GM23338 (cell line): ENCODE measurements at regions not wholly inside any gene's neighbourhood (a gene's known extent, or its start where the extent isn't known, plus 50 kb on each side); places are given as distances from the start of the nearest gene placed in this dataset.

Experiments
- CREB1 ChIP-seq: fragments of 250-450 bp; sonication (Bioruptor Pico); IDR thresholded peaks from 2 replicates; pipeline ENCODE4 v1.5.0; 2020; ENCODE audit warnings: low read depth, mild to moderate bottlenecking, moderate library complexity
- EZH2 ChIP-seq: fragments of 200-600 bp; sonication (generic); IDR thresholded peaks from one replicate; pipeline ENCODE4 v1.8.0; 2017; ENCODE audit warnings: antibody characterized with exemption, mild to moderate bottlenecking, low read depth; ENCODE audit not compliant: unreplicated experiment
- EZH2phosphoT487 ChIP-seq: fragments of 200-600 bp; sonication (generic); IDR thresholded peaks from one replicate; pipeline ENCODE4 v1.8.1; 2018; ENCODE audit warnings: antibody characterized with exemption; ENCODE audit not compliant: unreplicated experiment
- JUNB ChIP-seq: IDR thresholded peaks from one replicate; pipeline ENCODE4 v1.6.1; 2016; ENCODE audit warnings: antibody characterized with exemption; ENCODE audit not compliant: unreplicated experiment
- NANOG ChIP-seq: IDR thresholded peaks from 2 replicates; pipeline ENCODE4 v1.6.1; 2016; ENCODE audit warnings: antibody characterized with exemption, borderline replicate concordance
- POLR2AphosphoS5 ChIP-seq: IDR thresholded peaks from 2 replicates; pipeline ENCODE4 v1.6.1; 2016; ENCODE audit warnings: antibody characterized with exemption, low read depth
- ZNF114 ChIP-seq: fragments of 250-450 bp; sonication (Bioruptor Pico); IDR thresholded peaks from 2 replicates; pipeline ENCODE4 v1.5.0; 2020; ENCODE audit warnings: mild to moderate bottlenecking, moderate library complexity
- TF ChIP-seq, protein P1 (sequence below), 2 experiments: fragments of 200-600 bp in 1 of 2; sonication (generic) in 1 of 2; conservative IDR thresholded peaks; 2 replicates each; pipeline versions ENCODE4 v1.5.1 to v1.6.1; 2016 to 2017; ENCODE audit warnings: antibody characterized with exemption in 2 of 2, low read depth in 2 of 2, mild to moderate bottlenecking in 2 of 2, moderate library complexity in 1 of 2
- TF ChIP-seq, protein P2 (sequence below): IDR thresholded peaks from one replicate; pipeline ENCODE4 v1.6.1; 2018; ENCODE audit warnings: antibody characterized with exemption; ENCODE audit not compliant: unreplicated experiment
- TF ChIP-seq, protein P3 (sequence below): IDR thresholded peaks from 2 replicates; pipeline ENCODE4 v1.6.1; 2016; ENCODE audit warnings: antibody characterized with exemption

DNA sequence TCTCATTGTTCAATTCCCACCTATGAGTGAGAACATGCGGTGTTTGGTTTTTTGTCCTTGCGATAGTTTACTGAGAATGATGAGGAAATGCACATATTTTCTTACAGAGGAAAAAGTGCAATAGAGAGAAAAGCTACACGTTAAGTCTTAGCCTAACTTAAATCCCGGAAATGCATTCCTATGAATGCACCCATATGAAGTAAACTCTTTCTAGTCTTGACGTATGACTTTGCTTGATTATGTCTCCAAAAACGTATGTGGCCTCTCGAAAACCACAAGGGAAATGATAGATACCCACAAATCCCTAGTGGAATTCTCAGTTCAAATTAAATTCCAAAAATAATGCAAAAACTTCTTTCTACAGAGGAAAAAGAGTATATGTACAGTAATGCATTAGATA lies 90.7 kb upstream of the SASH1 start:
- TF ChIP-seq, protein P1, sequence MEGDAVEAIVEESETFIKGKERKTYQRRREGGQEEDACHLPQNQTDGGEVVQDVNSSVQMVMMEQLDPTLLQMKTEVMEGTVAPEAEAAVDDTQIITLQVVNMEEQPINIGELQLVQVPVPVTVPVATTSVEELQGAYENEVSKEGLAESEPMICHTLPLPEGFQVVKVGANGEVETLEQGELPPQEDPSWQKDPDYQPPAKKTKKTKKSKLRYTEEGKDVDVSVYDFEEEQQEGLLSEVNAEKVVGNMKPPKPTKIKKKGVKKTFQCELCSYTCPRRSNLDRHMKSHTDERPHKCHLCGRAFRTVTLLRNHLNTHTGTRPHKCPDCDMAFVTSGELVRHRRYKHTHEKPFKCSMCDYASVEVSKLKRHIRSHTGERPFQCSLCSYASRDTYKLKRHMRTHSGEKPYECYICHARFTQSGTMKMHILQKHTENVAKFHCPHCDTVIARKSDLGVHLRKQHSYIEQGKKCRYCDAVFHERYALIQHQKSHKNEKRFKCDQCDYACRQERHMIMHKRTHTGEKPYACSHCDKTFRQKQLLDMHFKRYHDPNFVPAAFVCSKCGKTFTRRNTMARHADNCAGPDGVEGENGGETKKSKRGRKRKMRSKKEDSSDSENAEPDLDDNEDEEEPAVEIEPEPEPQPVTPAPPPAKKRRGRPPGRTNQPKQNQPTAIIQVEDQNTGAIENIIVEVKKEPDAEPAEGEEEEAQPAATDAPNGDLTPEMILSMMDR (conservative IDR thresholded peaks at IDR 0.05; ENCODE audit: low read depth in 2 of 2): no peak
- TF ChIP-seq, protein P2, sequence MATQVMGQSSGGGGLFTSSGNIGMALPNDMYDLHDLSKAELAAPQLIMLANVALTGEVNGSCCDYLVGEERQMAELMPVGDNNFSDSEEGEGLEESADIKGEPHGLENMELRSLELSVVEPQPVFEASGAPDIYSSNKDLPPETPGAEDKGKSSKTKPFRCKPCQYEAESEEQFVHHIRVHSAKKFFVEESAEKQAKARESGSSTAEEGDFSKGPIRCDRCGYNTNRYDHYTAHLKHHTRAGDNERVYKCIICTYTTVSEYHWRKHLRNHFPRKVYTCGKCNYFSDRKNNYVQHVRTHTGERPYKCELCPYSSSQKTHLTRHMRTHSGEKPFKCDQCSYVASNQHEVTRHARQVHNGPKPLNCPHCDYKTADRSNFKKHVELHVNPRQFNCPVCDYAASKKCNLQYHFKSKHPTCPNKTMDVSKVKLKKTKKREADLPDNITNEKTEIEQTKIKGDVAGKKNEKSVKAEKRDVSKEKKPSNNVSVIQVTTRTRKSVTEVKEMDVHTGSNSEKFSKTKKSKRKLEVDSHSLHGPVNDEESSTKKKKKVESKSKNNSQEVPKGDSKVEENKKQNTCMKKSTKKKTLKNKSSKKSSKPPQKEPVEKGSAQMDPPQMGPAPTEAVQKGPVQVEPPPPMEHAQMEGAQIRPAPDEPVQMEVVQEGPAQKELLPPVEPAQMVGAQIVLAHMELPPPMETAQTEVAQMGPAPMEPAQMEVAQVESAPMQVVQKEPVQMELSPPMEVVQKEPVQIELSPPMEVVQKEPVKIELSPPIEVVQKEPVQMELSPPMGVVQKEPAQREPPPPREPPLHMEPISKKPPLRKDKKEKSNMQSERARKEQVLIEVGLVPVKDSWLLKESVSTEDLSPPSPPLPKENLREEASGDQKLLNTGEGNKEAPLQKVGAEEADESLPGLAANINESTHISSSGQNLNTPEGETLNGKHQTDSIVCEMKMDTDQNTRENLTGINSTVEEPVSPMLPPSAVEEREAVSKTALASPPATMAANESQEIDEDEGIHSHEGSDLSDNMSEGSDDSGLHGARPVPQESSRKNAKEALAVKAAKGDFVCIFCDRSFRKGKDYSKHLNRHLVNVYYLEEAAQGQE: no peak
- TF ChIP-seq, protein P3, sequence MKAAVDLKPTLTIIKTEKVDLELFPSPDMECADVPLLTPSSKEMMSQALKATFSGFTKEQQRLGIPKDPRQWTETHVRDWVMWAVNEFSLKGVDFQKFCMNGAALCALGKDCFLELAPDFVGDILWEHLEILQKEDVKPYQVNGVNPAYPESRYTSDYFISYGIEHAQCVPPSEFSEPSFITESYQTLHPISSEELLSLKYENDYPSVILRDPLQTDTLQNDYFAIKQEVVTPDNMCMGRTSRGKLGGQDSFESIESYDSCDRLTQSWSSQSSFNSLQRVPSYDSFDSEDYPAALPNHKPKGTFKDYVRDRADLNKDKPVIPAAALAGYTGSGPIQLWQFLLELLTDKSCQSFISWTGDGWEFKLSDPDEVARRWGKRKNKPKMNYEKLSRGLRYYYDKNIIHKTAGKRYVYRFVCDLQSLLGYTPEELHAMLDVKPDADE: no peak
- TF ChIP-seq EZH2phosphoT487 (no peak), POLR2AphosphoS5 (no peak), EZH2 (no peak), ZNF114 (CRISPR knock-in tag) (no peak), JUNB (no peak), NANOG (no peak), CREB1 (CRISPR knock-in tag) (no peak)
